ENCODE measurements at regions not wholly inside any gene's neighbourhood (a gene's known extent, or its start where the extent isn't known, plus 50 kb on each side); places are given as distances from the start of the nearest gene placed in this dataset.

DNA sequence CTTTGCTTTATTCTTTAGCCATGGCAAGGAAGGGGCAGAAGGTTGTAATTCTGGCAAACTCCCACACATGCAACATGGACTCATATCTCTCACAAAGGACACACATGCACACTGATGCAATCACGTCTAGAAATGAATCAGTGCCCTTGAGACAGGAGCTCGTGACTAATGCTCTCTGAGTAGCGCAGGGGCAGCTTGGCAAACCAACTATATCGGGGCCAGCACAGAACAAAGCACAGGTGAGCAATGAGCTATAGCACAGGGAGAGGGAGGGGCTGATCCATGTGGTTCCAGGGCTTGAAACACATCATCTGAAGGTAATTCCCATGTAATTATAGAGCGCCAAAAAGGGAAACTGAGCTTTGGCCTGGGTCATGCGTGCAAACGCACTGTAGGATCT lies 165.2 kb upstream of the KLF7 start:
- Histone ChIP-seq H3K36me3 (ENCODE audit: control insufficient read depth, insufficient read depth, low read length) (no peaks in the 10 kb centered on the region), H3K4me3 (replicated peaks; ENCODE audit: low read depth, low read length) (peak overlapping the region; percentile 27), H3K27me3 (replicated peaks; ENCODE audit: control insufficient read depth, insufficient read depth, low read length) (no peaks in the 10 kb centered on the region)
- peak; percentile 73 for DNase-seq (ENCODE audit: extremely low read depth, insufficient read length)
- TF ChIP-seq, protein P1, sequence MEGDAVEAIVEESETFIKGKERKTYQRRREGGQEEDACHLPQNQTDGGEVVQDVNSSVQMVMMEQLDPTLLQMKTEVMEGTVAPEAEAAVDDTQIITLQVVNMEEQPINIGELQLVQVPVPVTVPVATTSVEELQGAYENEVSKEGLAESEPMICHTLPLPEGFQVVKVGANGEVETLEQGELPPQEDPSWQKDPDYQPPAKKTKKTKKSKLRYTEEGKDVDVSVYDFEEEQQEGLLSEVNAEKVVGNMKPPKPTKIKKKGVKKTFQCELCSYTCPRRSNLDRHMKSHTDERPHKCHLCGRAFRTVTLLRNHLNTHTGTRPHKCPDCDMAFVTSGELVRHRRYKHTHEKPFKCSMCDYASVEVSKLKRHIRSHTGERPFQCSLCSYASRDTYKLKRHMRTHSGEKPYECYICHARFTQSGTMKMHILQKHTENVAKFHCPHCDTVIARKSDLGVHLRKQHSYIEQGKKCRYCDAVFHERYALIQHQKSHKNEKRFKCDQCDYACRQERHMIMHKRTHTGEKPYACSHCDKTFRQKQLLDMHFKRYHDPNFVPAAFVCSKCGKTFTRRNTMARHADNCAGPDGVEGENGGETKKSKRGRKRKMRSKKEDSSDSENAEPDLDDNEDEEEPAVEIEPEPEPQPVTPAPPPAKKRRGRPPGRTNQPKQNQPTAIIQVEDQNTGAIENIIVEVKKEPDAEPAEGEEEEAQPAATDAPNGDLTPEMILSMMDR (IDR thresholded peaks at IDR 0.05; ENCODE audit: insufficient read depth, low read length, poor library complexity, severe bottlenecking) = no peak

DNA sequence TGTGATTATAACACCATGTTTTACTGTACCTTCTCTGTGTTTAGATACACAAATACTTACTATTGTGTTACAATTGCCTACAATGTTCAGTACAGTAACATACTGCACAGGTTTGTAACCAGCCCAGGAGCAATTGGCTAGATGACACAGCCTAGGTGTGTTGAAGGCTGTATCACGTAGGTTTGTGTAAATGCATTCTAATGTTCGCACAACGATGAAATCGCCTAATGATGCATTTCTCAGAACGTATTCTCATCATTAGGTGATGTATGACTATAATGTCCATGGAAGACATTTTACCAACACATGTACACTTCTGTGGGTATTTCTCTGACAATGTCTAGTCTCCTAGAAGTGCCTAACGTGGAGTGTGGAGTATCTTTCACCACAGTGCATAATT lies 165.9 kb upstream of the KLF7 start:
- Histone ChIP-seq H3K27me3 (replicated peaks; ENCODE audit: control insufficient read depth, insufficient read depth, low read length) (no peaks in the 10 kb centered on the region), H3K4me3 (replicated peaks; ENCODE audit: low read depth, low read length) (no peak overlapping the region), H3K36me3 (ENCODE audit: control insufficient read depth, insufficient read depth, low read length) (no peaks in the 10 kb centered on the region)
- no peak for DNase-seq (ENCODE audit: extremely low read depth, insufficient read length)
- TF ChIP-seq, protein P1 (IDR thresholded peaks at IDR 0.05; ENCODE audit: insufficient read depth, low read length, poor library complexity, severe bottlenecking) = no peak

DNA sequence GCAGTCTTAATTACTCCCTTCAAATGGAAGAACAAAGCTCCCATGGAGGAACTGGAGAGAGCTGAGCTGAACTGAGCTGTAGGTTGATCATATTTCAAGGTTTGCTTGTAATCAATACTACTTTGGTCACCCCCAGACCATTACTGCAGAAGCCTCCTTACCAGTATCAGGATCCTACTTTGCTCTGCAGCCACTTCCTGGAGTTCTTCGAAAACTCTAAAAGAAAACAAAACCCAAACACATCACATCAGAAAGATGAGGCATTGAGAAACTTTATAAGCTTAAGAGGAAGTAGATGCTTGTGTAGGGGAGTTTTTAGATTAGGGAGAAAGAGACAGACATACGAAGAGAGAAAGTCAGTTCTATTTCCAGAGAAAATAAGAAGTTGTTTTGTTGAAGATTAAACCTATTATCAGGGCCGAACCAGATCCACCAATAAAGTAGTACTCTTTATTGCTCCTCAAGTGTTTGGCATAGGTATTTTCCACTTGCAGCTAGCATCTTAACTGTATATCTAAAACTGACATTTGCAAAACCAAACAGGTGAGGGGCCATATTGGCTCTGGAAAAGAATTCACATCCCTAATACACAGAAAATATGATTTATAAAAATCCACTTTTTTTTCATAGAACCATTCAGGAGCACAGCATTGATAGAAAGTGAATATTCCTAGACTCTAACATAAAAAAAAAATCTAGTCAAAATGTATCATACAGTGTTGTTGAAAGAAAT lies 166.9 kb upstream of the KLF7 start:
- H3K4me3 ChIP-seq (replicated peaks; ENCODE audit: low read depth, low read length) = no peak overlapping the region
- TF ChIP-seq, protein P1 (IDR thresholded peaks at IDR 0.05; ENCODE audit: insufficient read depth, low read length, poor library complexity, severe bottlenecking) = no peak
- DNase-seq (ENCODE audit: extremely low read depth, insufficient read length) = no peak

DNA sequence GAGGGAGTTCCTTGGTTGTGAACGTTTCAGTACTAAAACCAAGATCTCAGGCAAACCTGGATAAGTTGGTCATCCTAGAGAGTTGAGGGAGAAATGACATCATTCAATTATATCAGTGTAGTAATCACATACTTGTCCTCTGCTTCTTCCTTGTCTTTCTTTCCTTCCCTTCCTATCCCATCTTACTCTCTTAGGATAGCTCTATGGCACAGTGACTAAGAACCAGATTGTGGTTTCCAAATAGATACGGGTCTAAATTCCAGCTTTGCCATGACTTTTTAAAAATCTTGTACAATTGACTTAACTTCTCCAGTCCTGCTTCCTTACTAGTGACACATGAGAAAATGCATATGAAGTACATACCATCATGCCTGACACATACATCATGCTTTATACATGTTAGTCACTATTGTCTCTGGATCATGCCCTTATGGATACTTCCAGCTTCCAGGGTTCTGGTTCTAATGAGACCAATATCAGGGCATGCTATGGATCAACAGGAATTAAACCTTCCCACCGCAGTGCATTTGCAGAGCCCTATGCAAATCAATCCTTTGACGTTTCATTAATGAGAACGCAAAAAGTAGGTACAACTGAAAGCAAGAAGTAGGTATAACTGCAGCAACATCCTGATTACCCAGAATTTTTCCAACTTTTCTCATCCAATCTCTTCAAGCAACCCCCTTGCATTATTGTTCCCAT lies 168.0 kb upstream of the KLF7 start:
- Histone ChIP-seq H3K27me3 (replicated peaks; ENCODE audit: control insufficient read depth, insufficient read depth, low read length) (no peaks in the 10 kb centered on the region), H3K4me3 (replicated peaks; ENCODE audit: low read depth, low read length) (no peak overlapping the region), H3K36me3 (ENCODE audit: control insufficient read depth, insufficient read depth, low read length) (no peaks in the 10 kb centered on the region)
- DNase-seq (ENCODE audit: extremely low read depth, insufficient read length) = no peak
- TF ChIP-seq, protein P1 (IDR thresholded peaks at IDR 0.05; ENCODE audit: insufficient read depth, low read length, poor library complexity, severe bottlenecking) = no peak

More for the DNA sequence above, 166.9 kb upstream of the KLF7 start:
- no peaks in the 10 kb centered on the region for H3K27me3 ChIP-seq (replicated peaks; ENCODE audit: control insufficient read depth, insufficient read depth, low read length)
- no peaks in the 10 kb centered on the region for H3K36me3 ChIP-seq (ENCODE audit: control insufficient read depth, insufficient read depth, low read length)

DNA sequence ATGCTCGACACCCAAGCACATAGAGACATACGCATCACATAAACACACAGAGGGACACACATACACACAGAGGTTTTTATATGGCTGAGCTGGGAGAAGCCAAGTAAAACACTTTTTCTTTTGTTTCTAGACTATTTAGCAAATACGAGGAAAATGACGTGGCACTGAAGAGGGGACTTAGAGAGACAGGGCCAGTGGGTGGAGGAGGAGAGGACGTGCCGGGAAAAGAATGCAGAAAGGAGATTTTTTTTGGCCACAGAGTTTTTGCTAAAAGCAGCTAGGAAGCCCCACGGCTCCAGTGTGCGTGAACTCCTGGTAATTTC lies 168.5 kb upstream of the KLF7 start:
- TF ChIP-seq, protein P1 (IDR thresholded peaks at IDR 0.05; ENCODE audit: insufficient read depth, low read length, poor library complexity, severe bottlenecking) = no peak
- Histone ChIP-seq H3K4me3 (replicated peaks; ENCODE audit: low read depth, low read length) (peak overlapping the region; percentile 17), H3K36me3 (ENCODE audit: control insufficient read depth, insufficient read depth, low read length) (no peaks in the 10 kb centered on the region), H3K27me3 (replicated peaks; ENCODE audit: control insufficient read depth, insufficient read depth, low read length) (no peaks in the 10 kb centered on the region)
- no peak for DNase-seq (ENCODE audit: extremely low read depth, insufficient read length)
